ENCODE measurements at regions not wholly inside any gene's neighbourhood (a gene's known extent, or its start where the extent isn't known, plus 50 kb on each side); places are given as distances from the start of the nearest gene placed in this dataset.

GRCh38 chr2:6446938-6447608 lies 418.6 kb downstream of the CMPK2 start:
- Histone ChIP-seq H3K4me2 (ENCODE audit: insufficient read depth in 1 of 2, low read depth in 2 of 2, low read length in 2 of 2) (no peak overlapping the region), H2BK12ac (ENCODE audit: low read depth, low read length) (no peak overlapping the region), H3K27ac (ENCODE audit: low read depth, low read length) (no peak overlapping the region), H3K18ac (ENCODE audit: extremely low read depth, low read length) (no peak overlapping the region), H4K20me1 (replicated peaks in 1 of 2; ENCODE audit: control insufficient read depth in 1 of 2, insufficient read depth in 2 of 2, low read length in 2 of 2) (no peaks in the 10 kb centered on the region), H4K5ac (ENCODE audit: insufficient read length, low read depth, low read length) (no peak overlapping the region), H3K14ac (ENCODE audit: insufficient read length) (no peak overlapping the region), H3K27me3 (replicated peaks in 1 of 4; ENCODE audit: control insufficient read depth in 3 of 4, extremely low read depth in 1 of 4, insufficient read depth in 3 of 4, low read length in 3 of 4) (no peaks in the 10 kb centered on the region), H2AFZ (ENCODE audit: low read length) (no peak overlapping the region), H3K9ac (replicated peaks in 1 of 4; ENCODE audit: extremely low read depth in 1 of 4, low read depth in 3 of 4, low read length in 3 of 4) (no peak overlapping the region), H3K56ac (replicated peaks; ENCODE audit: insufficient read length, low read depth, low read length) (no peak overlapping the region), H3K23ac (ENCODE audit: insufficient read length) (no peak overlapping the region), H3K36me3 (ENCODE audit: control insufficient read depth in 2 of 4, insufficient read depth in 4 of 4, low read length in 3 of 4) (no peaks in the 10 kb centered on the region), H4K91ac (replicated peaks; ENCODE audit: insufficient read length, low read length) (no peak overlapping the region), H3K9me3 (ENCODE audit: insufficient read depth in 2 of 2, low read depth in 1 of 2, low read length in 1 of 2) (no peaks in the 10 kb centered on the region), H3K23me2 (ENCODE audit: low read depth, low read length) (no peaks in the 10 kb centered on the region), H3K79me1 (ENCODE audit: low read depth, low read length) (no peaks in the 10 kb centered on the region), H2BK20ac (ENCODE audit: low read length) (no peak overlapping the region), H3K79me2 (ENCODE audit: control insufficient read depth in 1 of 2, insufficient read depth in 2 of 2, low read length in 2 of 2) (no peaks in the 10 kb centered on the region), H2BK15ac (ENCODE audit: low read length) (no peak overlapping the region), H3K4ac (replicated peaks; ENCODE audit: insufficient read length, low read depth, low read length) (no peak overlapping the region), H2AK5ac (ENCODE audit: low read depth, low read length) (no peak overlapping the region), H4K8ac (ENCODE audit: extremely low read depth, insufficient read depth, low read length) (no peak overlapping the region), H2BK5ac (ENCODE audit: low read depth, low read length) (no peak overlapping the region), H3K4me1 (replicated peaks in 1 of 4; ENCODE audit: control insufficient read depth in 3 of 4, insufficient read depth in 4 of 4, low read length in 3 of 4) (0 out of 7 replicates have a peak, but pooled peaks cover 0 to 2% (median 0%) of the 10 kb centered on the region in 4 experiments), H3K4me3 (ENCODE audit: extremely low read depth in 1 of 4, insufficient read depth in 2 of 4, low read depth in 3 of 4, low read length in 4 of 4) (no peak overlapping the region), H2BK120ac (replicated peaks; ENCODE audit: low read depth, low read length) (no peak overlapping the region)
- no peak for DNase-seq (ENCODE audit: low read depth in 1 of 2, low spot score in 2 of 2)
- WGBS, 2 experiments (ENCODE audit: extremely low coverage in 1 of 2, insufficient coverage in 1 of 2, insufficient read length in 1 of 2, insufficient replicate concordance in 2 of 2, low coverage in 1 of 2, low lambda C conversion rate in 2 of 2, missing lambda C conversion rate in 1 of 2), result 85% methylated on average over 3 of the region's 3 CpGs; no CpG with 5 or more reads in 1 of the 2 experiments
- no peak for FAIRE-seq
- POLR2A ChIA-PET (ENCODE audit: partially characterized antibody), result no interaction called here
- CTCF ChIA-PET (ENCODE audit: partially characterized antibody), result no interaction called here
- TF ChIP-seq SAP30 (IDR thresholded peaks at IDR 0.05; ENCODE audit: insufficient read depth, insufficient replicate concordance, low read length) (no peak), GABPA (IDR thresholded peaks at IDR 0.05; ENCODE audit: borderline replicate concordance, insufficient read depth, low read length) (no peak), KDM1A (IDR thresholded peaks at IDR 0.05; ENCODE audit: borderline replicate concordance, low read length) (no peak), CBX5 (IDR thresholded peaks at IDR 0.05; ENCODE audit: low read depth, low read length) (no peak), NANOG (IDR thresholded peaks at IDR 0.05; ENCODE audit: insufficient read depth, low read depth, low read length, poor library complexity, severe bottlenecking) (no peak), SIX5 (IDR thresholded peaks at IDR 0.05; ENCODE audit: low read depth, low read length) (no peak), SP1 (IDR thresholded peaks at IDR 0.05; ENCODE audit: low read depth, low read length) (no peak), POU5F1 (IDR thresholded peaks at IDR 0.05; ENCODE audit: low read depth, low read length) (no peak), USF2 (IDR thresholded peaks at IDR 0.05; ENCODE audit: low read length) (no peak), CBX8 (IDR thresholded peaks at IDR 0.05; ENCODE audit: borderline replicate concordance, low read depth, low read length) (no peak), POLR2AphosphoS5 (IDR thresholded peaks at IDR 0.05; ENCODE audit: low read depth, low read length) (no peak), TEAD4 (IDR thresholded peaks at IDR 0.05; ENCODE audit: low read depth, low read length) (no peak), CHD2 (IDR thresholded peaks at IDR 0.05; ENCODE audit: low read length) (no peak), TCF12 (IDR thresholded peaks at IDR 0.05; ENCODE audit: low read depth, low read length) (no peak)

All from H1 (cell line).